Transverse colon (tissue), 4 donors: ENCODE measurements at regions not wholly inside any gene's neighbourhood (a gene's known extent, or its start where the extent isn't known, plus 50 kb on each side); places are given as distances from the start of the nearest gene placed in this dataset.

ENCODE experiments used
- CTCF ChIP-seq, 5 experiments: fragments of 200-600 bp in 3 of 5; fragments of 450-650 bp in 2 of 5; sonication (generic) in 3 of 5; IDR thresholded peaks; 1 replicate in 2 of 5; 2 replicates in 3 of 5; pipeline ENCODE4 v1.5.1; 2016 to 2017; ENCODE audit warnings: antibody characterized with exemption in 5 of 5, inconsistent platforms in 3 of 5, mild to moderate bottlenecking in 2 of 5, moderate library complexity in 1 of 5
- EP300 ChIP-seq: sonication (generic); formaldehyde crosslinking; IDR thresholded peaks from one replicate; pipeline ENCODE4 v1.6.1; 2017; ENCODE audit warnings: antibody characterized with exemption, low read depth
- POLR2A ChIP-seq: fragments of 450-650 bp; IDR thresholded peaks from one replicate; pipeline ENCODE4 v1.6.1; 2016; ENCODE audit warnings: antibody characterized with exemption, mild to moderate bottlenecking, moderate library complexity
- POLR2AphosphoS5 ChIP-seq, 3 donors: sonication (generic); formaldehyde crosslinking; IDR thresholded peaks; one replicate each; pipeline ENCODE4 v1.6.1; 2016; ENCODE audit warnings: antibody characterized with exemption in 3 of 3

DNA sequence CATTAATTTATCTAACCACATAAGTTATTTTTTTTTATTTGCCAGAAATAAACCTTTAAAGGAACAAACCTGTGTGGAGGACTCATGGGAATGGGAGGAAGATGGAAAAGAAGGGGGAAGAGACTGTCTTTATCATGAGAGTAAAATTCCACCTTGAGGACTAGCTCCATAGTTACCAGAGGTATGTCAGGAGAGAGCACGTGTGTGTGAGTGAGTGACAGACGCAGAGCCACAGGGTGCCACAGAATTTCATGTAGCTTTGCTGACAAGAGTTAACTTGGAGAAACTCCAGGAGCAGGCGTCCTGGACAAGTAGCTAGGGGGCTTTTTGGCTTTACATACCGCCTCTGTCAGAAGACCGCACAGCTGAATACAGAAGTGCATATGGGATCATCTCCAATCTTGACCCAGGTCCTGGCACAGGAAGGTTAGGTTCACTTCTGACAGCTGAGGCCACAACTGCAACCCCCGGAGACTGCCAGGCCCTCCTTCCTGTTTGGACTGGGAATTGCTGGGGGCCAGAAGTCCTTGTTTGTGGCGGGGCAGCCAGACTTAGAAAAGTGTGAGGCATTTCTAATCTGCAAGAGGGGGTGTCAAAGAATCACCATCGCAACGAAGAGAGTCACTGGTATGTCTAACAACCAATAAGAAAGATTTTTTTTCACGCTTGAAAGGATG is 197.8 kb upstream of the TPM1 start:
- TF ChIP-seq POLR2AphosphoS5 (IDR thresholded peaks at IDR 0.05) (no peak), CTCF (IDR thresholded peaks at IDR 0.05) (no peak), EP300 (no peak), POLR2A (no peak)
